ENCODE measurements at regions not wholly inside any gene's neighbourhood (a gene's known extent, or its start where the extent isn't known, plus 50 kb on each side); places are given as distances from the start of the nearest gene placed in this dataset.

DNA sequence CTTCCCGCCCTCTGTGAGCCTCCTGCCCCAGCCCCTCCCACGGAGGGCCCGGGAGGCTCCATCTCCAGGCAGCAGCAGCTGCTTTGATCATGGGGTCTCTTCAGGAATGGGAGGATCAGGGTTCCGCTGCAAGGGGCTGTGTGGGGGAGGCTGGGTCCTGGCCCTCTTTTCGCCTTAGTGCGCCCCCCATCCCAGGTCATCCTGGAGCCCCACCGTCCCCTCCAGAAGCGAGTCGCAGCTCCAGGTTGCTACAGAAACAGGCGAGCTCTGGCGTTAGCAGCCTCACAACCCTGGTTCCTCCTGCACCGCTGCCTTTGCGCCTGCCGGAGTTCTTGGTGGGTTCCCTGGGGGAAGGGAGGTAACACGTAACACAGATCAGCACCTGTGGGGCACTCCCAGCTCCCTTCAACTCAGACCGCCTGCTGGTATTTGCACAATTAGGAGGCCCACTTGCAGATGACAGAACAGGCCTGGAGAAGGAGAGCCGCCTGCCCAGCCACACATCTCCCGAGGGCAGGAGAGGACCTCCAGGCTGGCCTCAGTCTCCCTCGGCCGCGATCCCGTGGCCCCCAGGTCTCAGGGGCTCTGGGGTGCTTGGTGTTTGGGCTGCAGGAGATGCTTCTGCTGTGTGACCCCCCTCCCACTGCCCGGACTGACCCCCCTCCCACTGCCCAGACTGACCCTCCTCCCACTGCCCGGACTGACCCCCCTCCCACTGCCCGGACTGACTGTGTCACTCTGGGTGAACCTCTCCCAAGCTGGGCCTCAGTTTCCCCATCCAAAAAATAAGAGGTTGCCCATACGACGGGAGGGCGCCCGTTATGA lies 64.2 kb upstream of the ADRA2C start:
- TF ChIP-seq, protein P1, sequence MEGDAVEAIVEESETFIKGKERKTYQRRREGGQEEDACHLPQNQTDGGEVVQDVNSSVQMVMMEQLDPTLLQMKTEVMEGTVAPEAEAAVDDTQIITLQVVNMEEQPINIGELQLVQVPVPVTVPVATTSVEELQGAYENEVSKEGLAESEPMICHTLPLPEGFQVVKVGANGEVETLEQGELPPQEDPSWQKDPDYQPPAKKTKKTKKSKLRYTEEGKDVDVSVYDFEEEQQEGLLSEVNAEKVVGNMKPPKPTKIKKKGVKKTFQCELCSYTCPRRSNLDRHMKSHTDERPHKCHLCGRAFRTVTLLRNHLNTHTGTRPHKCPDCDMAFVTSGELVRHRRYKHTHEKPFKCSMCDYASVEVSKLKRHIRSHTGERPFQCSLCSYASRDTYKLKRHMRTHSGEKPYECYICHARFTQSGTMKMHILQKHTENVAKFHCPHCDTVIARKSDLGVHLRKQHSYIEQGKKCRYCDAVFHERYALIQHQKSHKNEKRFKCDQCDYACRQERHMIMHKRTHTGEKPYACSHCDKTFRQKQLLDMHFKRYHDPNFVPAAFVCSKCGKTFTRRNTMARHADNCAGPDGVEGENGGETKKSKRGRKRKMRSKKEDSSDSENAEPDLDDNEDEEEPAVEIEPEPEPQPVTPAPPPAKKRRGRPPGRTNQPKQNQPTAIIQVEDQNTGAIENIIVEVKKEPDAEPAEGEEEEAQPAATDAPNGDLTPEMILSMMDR (IDR thresholded peaks at IDR 0.05 in 4 of 5, conservative IDR thresholded peaks at IDR 0.05 in 1 of 5) = no peak
- TF ChIP-seq POLR2A (IDR thresholded peaks at IDR 0.05) = no peak

All from gastrocnemius medialis (tissue), 4 donors.